ENCODE measurements at regions not wholly inside any gene's neighbourhood (a gene's known extent, or its start where the extent isn't known, plus 50 kb on each side); places are given as distances from the start of the nearest gene placed in this dataset.

DNA sequence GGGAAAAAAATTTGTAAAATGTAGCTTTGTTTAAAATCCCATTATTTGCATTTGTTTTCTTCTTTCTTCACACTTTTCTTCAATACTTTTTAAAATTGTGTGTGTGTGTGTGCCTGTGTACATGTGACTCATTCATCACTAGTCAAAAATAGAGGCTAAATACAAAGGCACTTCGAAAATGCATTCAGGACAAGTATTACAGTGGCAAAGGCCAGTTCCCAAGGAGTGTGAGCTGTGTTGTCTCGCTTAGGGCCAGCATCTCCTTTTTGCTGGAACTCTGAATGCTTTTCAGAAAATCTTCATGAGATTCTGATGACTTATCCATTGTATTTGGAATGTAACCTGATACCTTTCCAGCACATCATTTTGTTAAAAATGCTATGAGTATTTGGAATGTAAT, 288.5 kb upstream of the CNR1 start:
- WGBS, 2 experiments (ENCODE audit: insufficient coverage in 1 of 2, insufficient read length in 1 of 2): 89 to 91% methylated on average over 1 to 2 of the region's 2 CpGs
- no peaks in the 10 kb centered on the region for H3K27me3 Mint-ChIP-seq (ENCODE audit: insufficient read depth)
- no peak overlapping the region for H3K4me3 Mint-ChIP-seq
- no peaks in the 10 kb centered on the region for H3K27me3 ChIP-seq (ENCODE audit: control insufficient read depth, insufficient read depth, low read length, poor library complexity, severe bottlenecking)
- H3K36me3 Mint-ChIP-seq (ENCODE audit: low read depth): no peaks in the 10 kb centered on the region
- no peak overlapping the region for H3K9ac ChIP-seq (ENCODE audit: extremely low read depth, low read length, poor library complexity, severe bottlenecking)
- H3K9me3 Mint-ChIP-seq: no peaks in the 10 kb centered on the region
- no peak overlapping the region for H3K27ac ChIP-seq (ENCODE audit: low read depth, low read length)
- DNase-seq: no peak
- H3K27ac Mint-ChIP-seq: no peak overlapping the region
- H3K4me1 ChIP-seq (ENCODE audit: control insufficient read depth, insufficient read depth, low read length): no peaks in the 10 kb centered on the region
- no peaks in the 10 kb centered on the region for H3K36me3 ChIP-seq (ENCODE audit: control insufficient read depth, insufficient read depth, low read length)
- TF ChIP-seq, protein P1, sequence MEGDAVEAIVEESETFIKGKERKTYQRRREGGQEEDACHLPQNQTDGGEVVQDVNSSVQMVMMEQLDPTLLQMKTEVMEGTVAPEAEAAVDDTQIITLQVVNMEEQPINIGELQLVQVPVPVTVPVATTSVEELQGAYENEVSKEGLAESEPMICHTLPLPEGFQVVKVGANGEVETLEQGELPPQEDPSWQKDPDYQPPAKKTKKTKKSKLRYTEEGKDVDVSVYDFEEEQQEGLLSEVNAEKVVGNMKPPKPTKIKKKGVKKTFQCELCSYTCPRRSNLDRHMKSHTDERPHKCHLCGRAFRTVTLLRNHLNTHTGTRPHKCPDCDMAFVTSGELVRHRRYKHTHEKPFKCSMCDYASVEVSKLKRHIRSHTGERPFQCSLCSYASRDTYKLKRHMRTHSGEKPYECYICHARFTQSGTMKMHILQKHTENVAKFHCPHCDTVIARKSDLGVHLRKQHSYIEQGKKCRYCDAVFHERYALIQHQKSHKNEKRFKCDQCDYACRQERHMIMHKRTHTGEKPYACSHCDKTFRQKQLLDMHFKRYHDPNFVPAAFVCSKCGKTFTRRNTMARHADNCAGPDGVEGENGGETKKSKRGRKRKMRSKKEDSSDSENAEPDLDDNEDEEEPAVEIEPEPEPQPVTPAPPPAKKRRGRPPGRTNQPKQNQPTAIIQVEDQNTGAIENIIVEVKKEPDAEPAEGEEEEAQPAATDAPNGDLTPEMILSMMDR (conservative IDR thresholded peaks at IDR 0.05): no peak
- H3K4me3 ChIP-seq (ENCODE audit: low read length): no peak overlapping the region
- H3K4me1 Mint-ChIP-seq: no peaks in the 10 kb centered on the region
- H3K9me3 ChIP-seq (ENCODE audit: control insufficient read depth, low read length): no peaks in the 10 kb centered on the region

DNA sequence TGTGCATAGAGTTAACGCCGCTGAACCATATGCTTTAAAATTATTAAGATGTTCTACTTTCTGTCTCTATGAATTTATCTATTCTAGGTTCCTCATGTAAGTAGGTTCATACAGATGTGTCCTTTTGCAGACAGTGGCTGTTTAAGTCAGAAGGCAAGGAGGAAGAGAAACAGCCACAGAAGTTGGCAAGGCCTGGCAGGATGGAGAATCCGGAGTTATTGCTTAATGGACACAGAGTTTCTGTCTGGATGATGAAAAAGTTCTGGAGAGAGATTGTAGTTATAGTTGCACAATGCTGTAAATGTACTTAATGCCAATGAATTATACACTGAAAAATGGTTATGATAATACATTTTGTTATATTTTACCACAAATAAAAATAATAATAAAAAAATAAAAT, 283.6 kb upstream of the CNR1 start:
- Histone ChIP-seq H3K27ac (ENCODE audit: low read depth, low read length) (no peak overlapping the region), H3K36me3 (ENCODE audit: control insufficient read depth, insufficient read depth, low read length) (no peaks in the 10 kb centered on the region), H3K9ac (ENCODE audit: extremely low read depth, low read length, poor library complexity, severe bottlenecking) (no peak overlapping the region), H3K9me3 (ENCODE audit: control insufficient read depth, low read length) (no peaks in the 10 kb centered on the region), H3K4me3 (ENCODE audit: low read length) (no peak overlapping the region), H3K27me3 (ENCODE audit: control insufficient read depth, insufficient read depth, low read length, poor library complexity, severe bottlenecking) (no peaks in the 10 kb centered on the region), H3K4me1 (ENCODE audit: control insufficient read depth, insufficient read depth, low read length) (no peaks in the 10 kb centered on the region)
- Mint-ChIP-seq H3K27ac (no peak overlapping the region), H3K27me3 (ENCODE audit: insufficient read depth) (no peaks in the 10 kb centered on the region), H3K36me3 (ENCODE audit: low read depth) (no peaks in the 10 kb centered on the region), H3K9me3 (no peaks in the 10 kb centered on the region), H3K4me1 (no peaks in the 10 kb centered on the region), H3K4me3 (no peak overlapping the region)
- DNase-seq: no peak
- WGBS, 2 experiments (ENCODE audit: insufficient coverage in 1 of 2, insufficient read length in 1 of 2): 99 to 100% methylated on average over 1 to 3 of the region's 3 CpGs
- TF ChIP-seq, protein P1 (conservative IDR thresholded peaks at IDR 0.05): no peak

DNA sequence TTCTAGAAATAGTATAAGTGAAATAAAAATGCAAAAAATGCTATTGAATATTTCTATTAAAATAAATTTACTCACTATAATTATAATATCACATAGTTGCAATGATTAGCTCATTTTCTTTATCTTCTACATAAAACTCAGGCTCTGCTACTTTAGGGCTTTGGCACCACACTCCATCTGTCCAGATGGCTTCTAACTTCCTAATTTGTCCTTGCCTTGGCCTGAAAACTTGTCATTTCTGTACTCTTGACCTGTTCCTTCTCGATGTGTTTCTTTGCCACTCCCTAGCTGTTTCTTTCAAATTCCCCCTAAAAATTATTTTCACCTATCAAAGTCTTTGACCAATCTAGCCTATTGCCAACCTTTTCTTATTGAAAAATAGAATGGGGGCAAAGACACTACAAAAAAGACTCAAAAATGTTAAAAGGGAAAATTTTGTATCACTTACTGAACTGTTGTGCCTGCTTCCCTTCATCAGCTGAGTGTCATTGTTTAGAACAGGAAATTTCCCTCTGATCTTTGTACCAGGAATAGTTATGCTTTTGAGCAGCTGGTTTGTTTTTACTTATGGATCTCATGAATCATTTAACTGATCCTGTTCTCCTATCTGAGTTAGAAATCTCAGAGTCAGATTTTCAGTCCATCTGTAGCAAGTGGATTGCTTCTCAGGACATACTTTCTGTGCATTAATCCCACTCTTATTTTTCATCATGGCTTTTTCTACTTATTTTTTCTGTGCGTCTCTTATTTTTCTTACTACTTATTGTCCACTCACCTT, 279.2 kb upstream of the CNR1 start:
- Histone ChIP-seq H3K27me3 (ENCODE audit: control insufficient read depth, insufficient read depth, low read length, poor library complexity, severe bottlenecking) (no peaks in the 10 kb centered on the region), H3K27ac (ENCODE audit: low read depth, low read length) (no peak overlapping the region), H3K4me3 (ENCODE audit: low read length) (no peak overlapping the region), H3K36me3 (ENCODE audit: control insufficient read depth, insufficient read depth, low read length) (no peaks in the 10 kb centered on the region), H3K9me3 (ENCODE audit: control insufficient read depth, low read length) (no peaks in the 10 kb centered on the region), H3K4me1 (ENCODE audit: control insufficient read depth, insufficient read depth, low read length) (no peaks in the 10 kb centered on the region), H3K9ac (ENCODE audit: extremely low read depth, low read length, poor library complexity, severe bottlenecking) (no peak overlapping the region)
- no peaks in the 10 kb centered on the region for H3K27me3 Mint-ChIP-seq (ENCODE audit: insufficient read depth)
- no peaks in the 10 kb centered on the region for H3K4me1 Mint-ChIP-seq
- TF ChIP-seq, protein P1 (conservative IDR thresholded peaks at IDR 0.05): no peak
- H3K27ac Mint-ChIP-seq: no peak overlapping the region
- no peaks in the 10 kb centered on the region for H3K36me3 Mint-ChIP-seq (ENCODE audit: low read depth)
- H3K4me3 Mint-ChIP-seq: no peak overlapping the region
- WGBS, 2 experiments (ENCODE audit: insufficient coverage in 1 of 2, insufficient read length in 1 of 2): 86 to 100% methylated on average over 2 of the region's 2 CpGs
- no peak for DNase-seq
- no peaks in the 10 kb centered on the region for H3K9me3 Mint-ChIP-seq

Data from endodermal cell (in vitro differentiated cells).